ENCODE measurements at regions not wholly inside any gene's neighbourhood (a gene's known extent, or its start where the extent isn't known, plus 50 kb on each side); places are given as distances from the start of the nearest gene placed in this dataset.

GRCh38 chr12:46555406-46555852, 182.9 kb upstream of the SLC38A2 start:
- H3K27ac ChIP-seq (ENCODE audit: insufficient read depth, low read length, poor library complexity, severe bottlenecking), result no peak overlapping the region
- no peak overlapping the region for H3K4me3 ChIP-seq (ENCODE audit: insufficient read depth, low read depth, low read length, poor library complexity, severe bottlenecking)
- no peaks in the 10 kb centered on the region for H3K36me3 ChIP-seq (ENCODE audit: control insufficient read depth, insufficient read depth, low read length)

GRCh38 chr12:46554460-46554859, 181.9 kb upstream of the SLC38A2 start:
- Histone ChIP-seq H3K9me3 (ENCODE audit: control insufficient read depth, low read length) (no peaks in the 10 kb centered on the region), H3K4me3 (ENCODE audit: insufficient read depth, low read depth, low read length, poor library complexity, severe bottlenecking) (no peak overlapping the region), H3K27ac (ENCODE audit: insufficient read depth, low read length, poor library complexity, severe bottlenecking) (no peak overlapping the region), H3K27me3 (replicated peaks; ENCODE audit: control insufficient read depth, insufficient read depth, low read length, poor library complexity, severe bottlenecking) (no peaks in the 10 kb centered on the region), H3K4me1 (ENCODE audit: control insufficient read depth, insufficient read depth, low read length, poor library complexity, severe bottlenecking) (no peaks in the 10 kb centered on the region), H3K36me3 (ENCODE audit: control insufficient read depth, insufficient read depth, low read length) (no peaks in the 10 kb centered on the region)
- no peak for DNase-seq

More at GRCh38 chr12:46555406-46555852, 182.9 kb upstream of the SLC38A2 start:
- H3K9me3 ChIP-seq (ENCODE audit: control insufficient read depth, low read length), result no peaks in the 10 kb centered on the region
- H3K27me3 ChIP-seq (replicated peaks; ENCODE audit: control insufficient read depth, insufficient read depth, low read length, poor library complexity, severe bottlenecking), result no peaks in the 10 kb centered on the region
- DNase-seq, result no peak
- H3K4me1 ChIP-seq (ENCODE audit: control insufficient read depth, insufficient read depth, low read length, poor library complexity, severe bottlenecking), result no peaks in the 10 kb centered on the region

DNA sequence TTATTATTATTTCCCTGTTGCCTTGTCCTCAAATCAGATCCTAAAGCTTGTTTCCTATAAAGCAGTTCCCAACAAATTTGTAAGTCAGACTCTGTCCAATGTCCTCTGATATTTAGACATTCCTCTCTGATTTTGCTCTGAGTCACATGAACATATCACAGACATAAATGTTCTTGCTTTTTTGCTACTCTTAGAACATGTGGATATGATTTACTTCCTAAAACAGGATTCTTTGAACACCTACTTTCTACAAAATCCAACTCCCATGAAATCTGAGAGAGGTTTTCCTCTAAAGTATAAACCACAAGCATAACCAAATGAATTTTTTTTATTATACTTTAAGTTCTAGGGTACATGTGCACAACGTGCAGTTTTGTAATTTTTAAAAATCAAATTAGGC, 181.3 kb upstream of the SLC38A2 start:
- Histone ChIP-seq H3K4me3 (ENCODE audit: insufficient read depth, low read depth, low read length, poor library complexity, severe bottlenecking) (no peak overlapping the region), H3K9me3 (ENCODE audit: control insufficient read depth, low read length) (no peaks in the 10 kb centered on the region), H3K27me3 (replicated peaks; ENCODE audit: control insufficient read depth, insufficient read depth, low read length, poor library complexity, severe bottlenecking) (no peaks in the 10 kb centered on the region), H3K36me3 (ENCODE audit: control insufficient read depth, insufficient read depth, low read length) (no peaks in the 10 kb centered on the region), H3K4me1 (ENCODE audit: control insufficient read depth, insufficient read depth, low read length, poor library complexity, severe bottlenecking) (no peaks in the 10 kb centered on the region), H3K27ac (ENCODE audit: insufficient read depth, low read length, poor library complexity, severe bottlenecking) (no peak overlapping the region)
- no peak for DNase-seq

- Histone ChIP-seq H3K27ac (ENCODE audit: insufficient read depth, low read length, poor library complexity, severe bottlenecking) (no peak overlapping the region), H3K4me1 (ENCODE audit: control insufficient read depth, insufficient read depth, low read length, poor library complexity, severe bottlenecking) (no peaks in the 10 kb centered on the region), H3K36me3 (ENCODE audit: control insufficient read depth, insufficient read depth, low read length) (no peaks in the 10 kb centered on the region), H3K9me3 (ENCODE audit: control insufficient read depth, low read length) (no peaks in the 10 kb centered on the region), H3K4me3 (ENCODE audit: insufficient read depth, low read depth, low read length, poor library complexity, severe bottlenecking) (no peak overlapping the region), H3K27me3 (replicated peaks; ENCODE audit: control insufficient read depth, insufficient read depth, low read length, poor library complexity, severe bottlenecking) (no peaks in the 10 kb centered on the region)
- DNase-seq, result no peak
These were observed 180.7 kb upstream of the SLC38A2 start for GRCh38 chr12:46553266-46553665.

DNA sequence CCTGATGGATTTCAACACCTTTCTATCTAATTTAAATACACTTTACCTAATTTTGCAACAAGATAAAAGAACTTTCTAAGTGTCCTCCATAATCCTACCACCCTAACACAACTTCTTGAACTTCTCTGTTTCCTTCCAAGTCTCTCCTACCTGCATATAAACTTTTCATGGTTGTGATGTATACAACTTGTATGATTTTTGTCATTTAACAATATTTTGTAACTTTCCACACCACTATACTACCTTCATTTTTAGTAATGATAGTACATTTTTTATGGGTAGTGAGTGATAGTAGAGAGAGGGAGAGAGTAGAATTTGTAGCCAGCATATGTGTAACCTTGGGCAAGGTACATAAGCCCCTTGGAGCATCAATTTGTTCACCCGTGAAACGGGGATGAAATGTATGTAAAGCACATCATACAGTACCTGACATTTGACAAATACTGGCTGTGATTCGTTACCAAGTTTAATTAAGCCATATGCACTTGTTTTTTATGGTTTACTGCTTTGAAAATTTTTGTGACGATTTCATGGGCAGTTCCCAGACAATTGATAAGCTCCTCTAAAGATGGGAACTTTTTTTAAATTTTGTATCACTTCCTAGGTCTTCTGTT, 177.8 kb upstream of the SLC38A2 start:
- peaks cover 6% of the 10 kb centered on the region for H3K4me1 ChIP-seq (ENCODE audit: control insufficient read depth, insufficient read depth, low read length, poor library complexity, severe bottlenecking)
- no peaks in the 10 kb centered on the region for H3K9me3 ChIP-seq (ENCODE audit: control insufficient read depth, low read length)
- H3K4me3 ChIP-seq (ENCODE audit: insufficient read depth, low read depth, low read length, poor library complexity, severe bottlenecking), result no peak overlapping the region
- DNase-seq, result no peak
- H3K36me3 ChIP-seq (ENCODE audit: control insufficient read depth, insufficient read depth, low read length), result no peaks in the 10 kb centered on the region
- H3K27ac ChIP-seq (ENCODE audit: insufficient read depth, low read length, poor library complexity, severe bottlenecking), result no peak overlapping the region
- H3K27me3 ChIP-seq (replicated peaks; ENCODE audit: control insufficient read depth, insufficient read depth, low read length, poor library complexity, severe bottlenecking), result no peaks in the 10 kb centered on the region

DNA sequence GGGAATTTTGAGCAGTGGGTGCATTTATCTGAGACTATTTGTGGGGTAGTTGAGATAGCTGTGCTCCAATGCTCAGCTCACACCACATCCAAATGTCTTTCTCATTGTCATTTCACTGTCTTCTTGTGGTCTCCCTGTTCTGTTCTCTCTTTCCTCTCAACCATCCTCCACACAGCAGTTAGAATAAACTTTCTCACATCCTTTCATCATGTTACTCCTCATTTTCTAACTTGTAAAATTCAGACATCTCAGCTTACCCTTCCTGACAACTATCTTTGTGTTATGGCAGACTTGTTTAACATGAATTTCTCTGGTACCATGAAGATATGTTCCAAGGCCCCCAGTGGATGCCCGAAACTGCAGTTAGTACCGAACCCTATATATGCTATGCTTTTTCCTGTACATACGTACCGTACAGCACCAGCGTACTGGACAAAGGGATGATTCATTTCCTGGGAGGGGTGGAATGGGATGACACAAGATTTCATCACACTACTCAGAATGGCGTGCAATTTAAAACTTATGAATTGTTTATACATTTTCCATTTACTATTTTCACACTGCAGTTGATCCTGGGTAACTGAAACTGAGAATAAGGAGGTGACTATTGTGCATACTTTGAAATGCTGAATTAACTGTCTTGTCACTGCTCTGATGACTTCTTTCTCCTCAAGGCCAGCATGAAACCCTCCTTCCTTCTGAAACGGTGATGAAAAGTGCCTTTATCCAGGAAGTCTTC, 177.1 kb upstream of the SLC38A2 start:
- peaks cover 6% of the 10 kb centered on the region for H3K4me1 ChIP-seq (ENCODE audit: control insufficient read depth, insufficient read depth, low read length, poor library complexity, severe bottlenecking)

GRCh38 chr12:46548605-46549071, 176.1 kb upstream of the SLC38A2 start:
- no peak for DNase-seq
- Histone ChIP-seq H3K4me3 (ENCODE audit: insufficient read depth, low read depth, low read length, poor library complexity, severe bottlenecking) (no peak overlapping the region), H3K4me1 (ENCODE audit: control insufficient read depth, insufficient read depth, low read length, poor library complexity, severe bottlenecking) (peaks cover 6% of the 10 kb centered on the region), H3K9me3 (ENCODE audit: control insufficient read depth, low read length) (no peaks in the 10 kb centered on the region), H3K36me3 (ENCODE audit: control insufficient read depth, insufficient read depth, low read length) (no peaks in the 10 kb centered on the region), H3K27me3 (replicated peaks; ENCODE audit: control insufficient read depth, insufficient read depth, low read length, poor library complexity, severe bottlenecking) (no peaks in the 10 kb centered on the region), H3K27ac (ENCODE audit: insufficient read depth, low read length, poor library complexity, severe bottlenecking) (no peak overlapping the region)

More for the DNA sequence above, 177.1 kb upstream of the SLC38A2 start:
- Histone ChIP-seq H3K9me3 (ENCODE audit: control insufficient read depth, low read length) (no peaks in the 10 kb centered on the region), H3K4me3 (ENCODE audit: insufficient read depth, low read depth, low read length, poor library complexity, severe bottlenecking) (no peak overlapping the region), H3K36me3 (ENCODE audit: control insufficient read depth, insufficient read depth, low read length) (no peaks in the 10 kb centered on the region), H3K27me3 (replicated peaks; ENCODE audit: control insufficient read depth, insufficient read depth, low read length, poor library complexity, severe bottlenecking) (no peaks in the 10 kb centered on the region), H3K27ac (ENCODE audit: insufficient read depth, low read length, poor library complexity, severe bottlenecking) (no peak overlapping the region)
- DNase-seq, result no peak

DNA sequence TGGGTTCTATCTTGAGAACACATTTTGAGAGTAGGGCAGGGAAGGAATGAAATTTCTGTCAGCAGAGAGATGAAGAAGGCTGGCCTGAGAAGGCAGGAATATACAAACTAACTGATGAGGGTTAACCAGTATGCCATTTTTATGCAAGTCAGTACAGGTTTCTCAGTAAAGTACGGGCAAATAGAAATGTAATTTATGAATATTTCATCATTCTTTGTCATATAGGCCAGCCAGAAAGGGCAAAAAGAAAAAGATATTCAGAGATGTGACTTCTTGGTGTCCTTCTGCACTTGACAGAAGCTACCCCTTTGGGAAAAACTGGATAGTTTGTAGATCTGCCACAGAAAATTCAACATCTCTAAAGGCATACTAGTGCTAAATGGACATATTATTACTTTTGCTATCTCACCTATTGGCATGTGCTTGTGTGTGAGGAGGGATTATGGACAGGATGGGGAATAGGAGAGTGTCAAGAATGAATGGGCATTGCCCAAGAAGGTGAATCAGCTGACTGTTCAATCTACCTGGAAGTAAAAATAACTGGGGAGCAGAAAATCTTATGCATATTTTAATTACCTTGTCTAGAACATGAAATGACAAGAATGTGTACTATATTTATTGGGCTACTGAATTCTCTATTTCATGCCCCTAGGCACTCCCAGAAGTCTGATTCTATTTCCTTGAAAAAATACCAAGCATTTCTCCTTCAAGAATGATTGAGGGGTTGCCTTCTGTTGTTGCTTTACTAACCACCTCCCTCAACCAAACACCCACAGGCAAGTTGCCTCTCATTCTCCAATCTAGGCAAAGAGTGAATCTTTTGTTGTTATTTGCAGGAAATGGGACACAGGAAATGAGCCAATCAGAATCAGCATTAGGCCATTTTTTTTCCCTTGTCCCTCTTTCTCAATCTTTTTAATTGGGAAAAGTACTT, 175.1 kb upstream of the SLC38A2 start:
- Histone ChIP-seq H3K9me3 (ENCODE audit: control insufficient read depth, low read length) (no peaks in the 10 kb centered on the region), H3K4me3 (ENCODE audit: insufficient read depth, low read depth, low read length, poor library complexity, severe bottlenecking) (no peak overlapping the region), H3K36me3 (ENCODE audit: control insufficient read depth, insufficient read depth, low read length) (no peaks in the 10 kb centered on the region), H3K27me3 (replicated peaks; ENCODE audit: control insufficient read depth, insufficient read depth, low read length, poor library complexity, severe bottlenecking) (no peaks in the 10 kb centered on the region), H3K27ac (ENCODE audit: insufficient read depth, low read length, poor library complexity, severe bottlenecking) (no peak overlapping the region), H3K4me1 (ENCODE audit: control insufficient read depth, insufficient read depth, low read length, poor library complexity, severe bottlenecking) (peaks cover 6% of the 10 kb centered on the region)
- DNase-seq, result no peak

- no peak overlapping the region for H3K4me3 ChIP-seq (ENCODE audit: insufficient read depth, low read depth, low read length, poor library complexity, severe bottlenecking)
- DNase-seq, result no peak
These were observed 174.2 kb upstream of the SLC38A2 start for GRCh38 chr12:46546634-46547273.

More at GRCh38 chr12:46546634-46547273, 174.2 kb upstream of the SLC38A2 start:
- Histone ChIP-seq H3K27ac (ENCODE audit: insufficient read depth, low read length, poor library complexity, severe bottlenecking) (no peak overlapping the region), H3K4me1 (ENCODE audit: control insufficient read depth, insufficient read depth, low read length, poor library complexity, severe bottlenecking) (peaks cover 6% of the 10 kb centered on the region), H3K27me3 (replicated peaks; ENCODE audit: control insufficient read depth, insufficient read depth, low read length, poor library complexity, severe bottlenecking) (no peaks in the 10 kb centered on the region), H3K36me3 (ENCODE audit: control insufficient read depth, insufficient read depth, low read length) (no peaks in the 10 kb centered on the region), H3K9me3 (ENCODE audit: control insufficient read depth, low read length) (no peaks in the 10 kb centered on the region)
